Activated naive CD8-positive, alpha-beta T cell treated with anti-CD3 and anti-CD28 coated beads, Interleukin-2, amount 50 U/mL, for 24 hours (primary cell): ENCODE measurements at regions not wholly inside any gene's neighbourhood (a gene's known extent, or its start where the extent isn't known, plus 50 kb on each side); places are given as distances from the start of the nearest gene placed in this dataset.

Experiments
- ATAC-seq: fragments of 150-1000 bp; cut with Tn5 transposase; one replicate; pipeline ENCODE4 v1.10.0; 2021
- DNase-seq: peaks from one replicate; pipeline ENCODE4 v3.0.0; 2021
- H3K27ac Mint-ChIP-seq: one replicate; pipeline ENCODE4 v1.8.0; 2021; ENCODE audit warnings: mild to moderate bottlenecking, mixed read lengths
- H3K27me3 Mint-ChIP-seq: one replicate; pipeline ENCODE4 v1.8.0; 2021; ENCODE audit warnings: mixed read lengths
- H3K36me3 Mint-ChIP-seq: one replicate; pipeline ENCODE4 v1.8.0; 2021; ENCODE audit warnings: low read depth, mixed read lengths
- H3K4me1 Mint-ChIP-seq: one replicate; pipeline ENCODE4 v1.8.0; 2021; ENCODE audit warnings: mixed read lengths
- H3K4me3 Mint-ChIP-seq: one replicate; pipeline ENCODE4 v1.8.0; 2021; ENCODE audit warnings: mild to moderate bottlenecking, moderate library complexity, mixed read lengths
- H3K9me3 Mint-ChIP-seq: one replicate; pipeline ENCODE4 v1.8.0; 2021; ENCODE audit warnings: mixed read lengths

DNA sequence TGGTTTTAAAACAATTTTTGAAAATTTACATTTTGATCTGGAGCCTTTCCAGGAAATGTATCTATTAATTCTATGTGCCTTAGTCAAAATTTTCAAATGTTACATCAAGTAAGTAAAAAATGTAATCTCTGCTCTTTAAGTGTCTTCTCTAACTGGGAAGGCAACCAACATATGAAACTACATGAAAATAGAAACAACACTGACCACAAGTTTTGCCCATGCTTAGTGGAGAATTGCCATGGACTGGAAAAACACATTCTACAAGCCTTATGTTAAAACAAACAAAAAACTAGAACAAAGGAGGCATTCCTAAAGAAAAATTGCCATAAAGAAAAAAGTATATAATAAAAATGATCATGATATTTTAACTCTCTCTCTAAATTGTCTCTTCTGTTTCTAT, 75.9 kb upstream of the SPRED1 start:
- no peak overlapping the region for H3K27ac Mint-ChIP-seq
- no peaks in the 10 kb centered on the region for H3K4me1 Mint-ChIP-seq
- H3K4me3 Mint-ChIP-seq = no peak overlapping the region
- ATAC-seq = no peak
- H3K27me3 Mint-ChIP-seq = peaks cover 22% of the 10 kb centered on the region
- no peaks in the 10 kb centered on the region for H3K36me3 Mint-ChIP-seq
- H3K9me3 Mint-ChIP-seq = no peaks in the 10 kb centered on the region
- DNase-seq = no peak

DNA sequence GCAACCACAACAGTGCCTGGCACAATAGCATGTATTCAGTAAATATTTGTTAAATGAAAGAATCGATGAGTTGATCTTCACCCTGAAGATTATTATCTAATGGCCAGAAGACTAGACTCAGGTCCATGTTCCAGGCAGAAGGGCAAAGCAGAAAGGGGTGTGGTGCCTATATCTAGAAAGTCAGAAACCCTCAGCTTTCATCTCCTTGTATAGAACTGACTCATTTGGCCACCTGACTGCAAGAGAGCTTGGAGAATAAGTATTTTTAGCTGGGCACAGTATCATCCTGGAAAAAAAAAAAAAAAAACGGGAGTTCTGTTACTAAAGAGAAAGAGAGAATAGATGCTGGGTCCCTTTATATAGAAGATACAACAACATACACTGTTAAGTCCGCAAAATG, 69.7 kb upstream of the SPRED1 start:
- H3K27me3 Mint-ChIP-seq = peaks cover 23% of the 10 kb centered on the region
- H3K27ac Mint-ChIP-seq = no peak overlapping the region

GRCh38 chr15:38186507-38186906, 66.1 kb upstream of the SPRED1 start:
- H3K27me3 Mint-ChIP-seq = peaks cover 24% of the 10 kb centered on the region
- H3K36me3 Mint-ChIP-seq = no peaks in the 10 kb centered on the region
- no peak overlapping the region for H3K27ac Mint-ChIP-seq
- H3K4me3 Mint-ChIP-seq = no peak overlapping the region
- ATAC-seq = no peak
- no peaks in the 10 kb centered on the region for H3K4me1 Mint-ChIP-seq
- no peak for DNase-seq
- H3K9me3 Mint-ChIP-seq = no peaks in the 10 kb centered on the region

More for the DNA sequence above, 69.7 kb upstream of the SPRED1 start:
- Mint-ChIP-seq H3K4me3 (no peak overlapping the region), H3K4me1 (no peaks in the 10 kb centered on the region), H3K9me3 (no peaks in the 10 kb centered on the region), H3K36me3 (no peaks in the 10 kb centered on the region)
- ATAC-seq = no peak
- DNase-seq = no peak

DNA sequence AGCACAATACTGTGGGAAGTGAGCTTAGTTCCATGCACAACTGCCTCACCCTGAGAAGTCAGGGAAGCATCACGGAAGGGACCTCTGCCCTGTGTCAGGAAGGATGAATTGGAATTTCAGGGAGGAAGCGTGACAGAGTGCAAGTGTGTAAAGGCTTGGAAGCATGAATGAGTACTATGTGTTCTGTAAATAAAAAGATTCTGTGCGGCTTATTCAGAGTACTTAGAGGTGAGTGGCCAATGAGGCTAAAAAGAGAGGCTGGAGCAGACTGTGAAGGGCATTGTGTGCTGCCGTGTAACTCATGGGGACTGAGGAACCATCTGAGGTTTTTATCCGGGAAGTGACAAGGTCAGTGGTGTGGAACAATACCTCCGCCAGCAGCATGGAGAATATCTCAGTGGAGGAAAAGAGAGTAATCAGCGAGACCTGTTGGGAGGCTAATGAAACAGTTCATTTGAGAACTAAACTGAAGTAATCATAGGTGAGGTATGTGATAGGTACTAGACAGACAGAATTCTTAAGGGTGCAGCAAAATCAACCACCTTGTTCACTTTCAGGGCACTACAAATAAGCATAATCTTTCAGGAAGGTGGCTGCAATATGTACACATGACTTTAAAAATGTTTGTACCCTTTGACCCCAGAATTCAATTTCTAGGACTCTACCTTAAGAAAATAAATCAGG, 64.9 kb upstream of the SPRED1 start:
- H3K27me3 Mint-ChIP-seq = peaks cover 24% of the 10 kb centered on the region
- H3K36me3 Mint-ChIP-seq = no peaks in the 10 kb centered on the region
- H3K4me3 Mint-ChIP-seq = no peak overlapping the region

GRCh38 chr15:38189671-38190295, 62.9 kb upstream of the SPRED1 start:
- H3K27me3 Mint-ChIP-seq = peaks cover 19% of the 10 kb centered on the region
- no peaks in the 10 kb centered on the region for H3K4me1 Mint-ChIP-seq
- ATAC-seq (no peak), DNase-seq (no peak)
- H3K36me3 Mint-ChIP-seq = no peaks in the 10 kb centered on the region
- H3K27ac Mint-ChIP-seq = no peak overlapping the region
- no peaks in the 10 kb centered on the region for H3K9me3 Mint-ChIP-seq
- no peak overlapping the region for H3K4me3 Mint-ChIP-seq

More for the DNA sequence above, 64.9 kb upstream of the SPRED1 start:
- DNase-seq = no peak
- H3K9me3 Mint-ChIP-seq = no peaks in the 10 kb centered on the region
- no peak for ATAC-seq
- H3K4me1 Mint-ChIP-seq = no peaks in the 10 kb centered on the region
- no peak overlapping the region for H3K27ac Mint-ChIP-seq

DNA sequence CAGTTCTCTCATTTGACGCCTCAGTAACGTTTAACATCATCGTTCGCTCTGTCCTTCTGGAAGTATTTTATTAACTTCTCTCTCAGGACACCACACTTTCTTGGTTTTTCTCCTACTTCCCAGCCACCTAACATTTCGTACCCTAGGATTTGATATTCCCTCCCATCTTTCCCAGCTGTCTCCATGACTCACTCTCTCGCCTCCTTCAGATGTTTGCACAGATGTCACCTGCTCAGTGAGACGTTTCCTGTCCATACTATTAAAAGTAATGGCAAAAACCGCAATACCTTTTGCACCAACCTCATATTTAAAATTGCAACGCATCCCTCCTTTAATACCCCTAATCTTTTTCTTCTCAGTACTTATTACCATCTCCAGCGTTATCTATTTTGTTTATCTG, 62.1 kb upstream of the SPRED1 start:
- H3K4me1 Mint-ChIP-seq = no peaks in the 10 kb centered on the region
- DNase-seq = no peak
- no peaks in the 10 kb centered on the region for H3K9me3 Mint-ChIP-seq
- H3K4me3 Mint-ChIP-seq = no peak overlapping the region
- no peaks in the 10 kb centered on the region for H3K36me3 Mint-ChIP-seq
- peaks cover 17% of the 10 kb centered on the region for H3K27me3 Mint-ChIP-seq
- no peak for ATAC-seq
- H3K27ac Mint-ChIP-seq = no peak overlapping the region

GRCh38 chr15:38192496-38192895, 60.1 kb upstream of the SPRED1 start:
- H3K27me3 Mint-ChIP-seq = peaks cover 17% of the 10 kb centered on the region
- H3K4me1 Mint-ChIP-seq = no peaks in the 10 kb centered on the region
- no peak for DNase-seq
- no peak overlapping the region for H3K27ac Mint-ChIP-seq
- H3K36me3 Mint-ChIP-seq = no peaks in the 10 kb centered on the region
- ATAC-seq = no peak
- H3K9me3 Mint-ChIP-seq = no peaks in the 10 kb centered on the region
- H3K4me3 Mint-ChIP-seq = no peak overlapping the region

DNA sequence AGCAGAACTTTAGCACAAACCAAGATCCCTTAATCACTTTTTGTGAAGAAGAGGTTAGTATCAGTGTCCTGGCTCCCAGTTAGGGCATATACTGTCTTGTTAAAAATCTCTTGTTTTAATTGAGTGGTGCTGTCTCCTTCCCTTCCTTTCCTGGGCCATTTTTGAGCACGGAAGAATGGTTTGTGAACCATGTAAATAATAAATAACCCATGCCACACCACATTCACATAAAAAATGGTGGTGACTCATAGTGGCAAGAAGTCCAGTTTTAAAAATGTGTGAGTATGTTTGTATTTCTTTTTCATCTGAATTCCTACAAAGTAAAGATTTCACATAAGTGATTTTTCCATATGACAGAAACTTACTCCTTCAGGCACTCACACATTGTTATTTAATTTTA, 59.1 kb upstream of the SPRED1 start:
- Mint-ChIP-seq H3K36me3 (no peaks in the 10 kb centered on the region), H3K27ac (no peak overlapping the region), H3K4me1 (no peaks in the 10 kb centered on the region), H3K4me3 (no peak overlapping the region), H3K9me3 (no peaks in the 10 kb centered on the region), H3K27me3 (peaks cover 10% of the 10 kb centered on the region)
- DNase-seq = no peak
- no peak for ATAC-seq

DNA sequence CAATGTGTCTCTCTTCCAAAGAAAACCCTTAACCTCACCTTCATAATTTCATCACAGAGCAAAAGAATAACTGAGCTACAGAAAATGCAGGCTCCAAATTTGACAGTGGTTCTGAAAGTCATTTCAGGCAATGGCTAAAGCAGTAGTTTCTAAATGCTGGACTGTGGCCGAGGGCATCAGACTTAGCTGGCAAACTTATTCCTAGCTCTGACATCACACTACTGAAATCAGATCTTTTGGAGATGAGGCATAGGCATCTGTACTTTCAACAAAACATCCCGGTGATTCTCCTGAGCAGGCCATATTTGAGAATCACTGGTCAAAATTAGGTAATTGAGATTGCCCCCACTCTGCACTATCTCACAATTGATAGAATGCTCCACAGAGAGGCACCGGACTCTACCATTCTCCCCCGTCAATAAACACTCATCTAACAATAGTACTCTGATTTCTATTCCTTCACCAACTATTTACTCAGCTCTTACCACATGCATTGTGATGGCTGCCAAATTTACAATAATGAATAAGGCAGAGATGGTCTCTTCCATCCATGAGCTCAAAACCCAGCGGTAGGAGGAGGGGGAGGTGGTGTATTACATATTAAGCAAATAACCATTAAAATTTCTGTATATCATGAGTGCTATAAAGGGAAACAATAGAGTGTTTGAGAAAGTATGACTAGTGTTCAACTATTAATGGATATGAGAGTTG, 57.3 kb upstream of the SPRED1 start:
- peaks cover 11% of the 10 kb centered on the region for H3K27me3 Mint-ChIP-seq
- H3K4me3 Mint-ChIP-seq = no peak overlapping the region
- DNase-seq (no peak), ATAC-seq (no peak)
- no peaks in the 10 kb centered on the region for H3K9me3 Mint-ChIP-seq
- H3K27ac Mint-ChIP-seq = no peak overlapping the region
- H3K36me3 Mint-ChIP-seq = no peaks in the 10 kb centered on the region
- no peaks in the 10 kb centered on the region for H3K4me1 Mint-ChIP-seq

DNA sequence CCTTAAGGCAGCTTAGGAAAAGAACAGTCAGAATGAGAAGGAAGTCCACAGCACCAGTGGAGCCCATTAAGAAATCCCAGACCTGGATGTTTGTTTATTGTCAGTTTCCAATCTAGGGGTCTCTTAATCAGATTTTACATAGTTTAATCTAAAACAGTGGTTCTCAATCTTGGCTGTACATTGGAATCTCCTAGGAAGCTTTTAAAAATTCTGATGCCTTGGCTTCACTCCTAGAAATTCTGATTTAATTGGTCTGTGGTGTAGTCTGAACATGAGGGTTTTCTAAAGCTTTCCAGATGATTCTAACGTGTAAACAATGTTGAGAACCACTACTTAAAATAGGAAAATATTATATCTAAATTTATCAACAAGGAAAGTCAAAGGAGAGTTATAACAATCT, 56.6 kb upstream of the SPRED1 start:
- no peak overlapping the region for H3K4me3 Mint-ChIP-seq

GRCh38 chr15:38197553-38197952, 55.1 kb upstream of the SPRED1 start:
- no peaks in the 10 kb centered on the region for H3K4me1 Mint-ChIP-seq
- no peaks in the 10 kb centered on the region for H3K9me3 Mint-ChIP-seq
- no peak overlapping the region for H3K4me3 Mint-ChIP-seq
- no peak for ATAC-seq
- no peak overlapping the region for H3K27ac Mint-ChIP-seq
- H3K36me3 Mint-ChIP-seq = no peaks in the 10 kb centered on the region
- no peak for DNase-seq
- H3K27me3 Mint-ChIP-seq = peaks cover 17% of the 10 kb centered on the region

More for the DNA sequence above, 56.6 kb upstream of the SPRED1 start:
- Mint-ChIP-seq H3K4me1 (no peaks in the 10 kb centered on the region), H3K9me3 (no peaks in the 10 kb centered on the region), H3K27ac (no peak overlapping the region), H3K36me3 (no peaks in the 10 kb centered on the region), H3K27me3 (peaks cover 14% of the 10 kb centered on the region)
- no peak for ATAC-seq
- no peak for DNase-seq

DNA sequence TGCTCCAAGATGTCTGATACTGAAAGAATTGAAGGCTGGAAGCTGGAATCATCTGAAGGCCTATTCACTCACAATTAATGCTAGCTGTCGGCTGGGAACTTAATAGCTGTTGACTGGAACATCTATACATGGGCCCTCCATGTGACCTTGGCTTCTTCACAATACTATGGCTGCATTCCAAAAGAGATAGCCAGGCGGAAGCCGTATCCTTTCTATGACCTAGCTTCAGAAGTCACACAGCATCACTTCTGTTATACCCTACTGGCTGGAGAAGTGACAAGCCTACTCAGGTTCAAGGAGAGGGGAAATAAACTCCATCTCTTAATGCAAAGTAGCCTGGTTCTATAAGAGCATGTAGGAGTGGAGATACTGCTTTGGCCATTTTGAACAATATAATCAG, 50.9 kb upstream of the SPRED1 start:
- H3K9me3 Mint-ChIP-seq = no peaks in the 10 kb centered on the region
- H3K4me3 Mint-ChIP-seq = no peak overlapping the region
- ATAC-seq (no peak), DNase-seq (no peak)
- no peaks in the 10 kb centered on the region for H3K36me3 Mint-ChIP-seq
- peaks cover 29% of the 10 kb centered on the region for H3K27me3 Mint-ChIP-seq
- no peak overlapping the region for H3K27ac Mint-ChIP-seq
- no peaks in the 10 kb centered on the region for H3K4me1 Mint-ChIP-seq

DNA sequence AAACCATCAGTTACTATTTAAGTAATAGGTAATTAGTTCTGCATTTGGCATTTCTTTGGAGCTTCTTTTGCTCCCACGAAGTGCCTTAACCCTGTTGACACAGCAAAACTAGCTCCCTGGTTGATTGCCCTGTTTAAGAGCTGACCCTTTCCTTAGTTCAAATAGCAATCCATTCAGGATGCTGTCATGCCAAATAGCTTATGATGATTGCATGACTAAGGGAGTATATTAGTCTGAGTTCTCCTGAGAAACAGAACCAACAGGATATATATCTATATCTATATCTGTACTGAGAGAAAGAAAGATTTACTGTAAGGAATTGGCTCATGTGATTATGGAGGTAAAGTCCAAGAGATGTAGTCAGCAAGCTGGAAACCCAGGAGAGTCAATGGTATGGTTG, 50.3 kb upstream of the SPRED1 start:
- Mint-ChIP-seq H3K4me1 (no peaks in the 10 kb centered on the region), H3K9me3 (no peaks in the 10 kb centered on the region), H3K27me3 (peaks cover 32% of the 10 kb centered on the region), H3K27ac (no peak overlapping the region), H3K4me3 (no peak overlapping the region), H3K36me3 (no peaks in the 10 kb centered on the region)
- no peak for ATAC-seq
- no peak for DNase-seq
